ENCODE measurements at regions not wholly inside any gene's neighbourhood (a gene's known extent, or its start where the extent isn't known, plus 50 kb on each side); places are given as distances from the start of the nearest gene placed in this dataset.
"Not testable (repeated sequence)": the region's sequence is repeated elsewhere in the genome, so short reads cannot be mapped to it uniquely, and the experiment has no call there.

DNA sequence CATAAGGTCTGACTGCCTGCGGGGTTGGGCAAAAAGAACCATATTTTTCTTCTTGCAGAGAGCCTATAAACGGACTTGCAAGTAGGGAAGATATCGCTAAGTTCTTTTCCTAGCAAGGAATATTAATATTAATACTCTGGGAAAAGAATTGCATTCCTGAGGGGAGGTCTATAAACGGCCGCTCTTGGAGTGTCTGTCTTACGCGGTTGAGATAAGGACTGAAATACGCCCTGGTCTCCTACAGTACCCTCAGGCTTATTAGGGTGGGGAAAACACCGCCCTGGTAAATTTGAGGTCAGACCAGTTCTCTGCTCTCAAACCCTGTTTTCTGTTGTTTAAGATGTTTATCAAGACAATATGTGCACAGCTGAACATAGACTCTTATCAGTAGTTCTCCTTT, 349.3 kb downstream of the NAF1 start:
- TF ChIP-seq, protein P1, sequence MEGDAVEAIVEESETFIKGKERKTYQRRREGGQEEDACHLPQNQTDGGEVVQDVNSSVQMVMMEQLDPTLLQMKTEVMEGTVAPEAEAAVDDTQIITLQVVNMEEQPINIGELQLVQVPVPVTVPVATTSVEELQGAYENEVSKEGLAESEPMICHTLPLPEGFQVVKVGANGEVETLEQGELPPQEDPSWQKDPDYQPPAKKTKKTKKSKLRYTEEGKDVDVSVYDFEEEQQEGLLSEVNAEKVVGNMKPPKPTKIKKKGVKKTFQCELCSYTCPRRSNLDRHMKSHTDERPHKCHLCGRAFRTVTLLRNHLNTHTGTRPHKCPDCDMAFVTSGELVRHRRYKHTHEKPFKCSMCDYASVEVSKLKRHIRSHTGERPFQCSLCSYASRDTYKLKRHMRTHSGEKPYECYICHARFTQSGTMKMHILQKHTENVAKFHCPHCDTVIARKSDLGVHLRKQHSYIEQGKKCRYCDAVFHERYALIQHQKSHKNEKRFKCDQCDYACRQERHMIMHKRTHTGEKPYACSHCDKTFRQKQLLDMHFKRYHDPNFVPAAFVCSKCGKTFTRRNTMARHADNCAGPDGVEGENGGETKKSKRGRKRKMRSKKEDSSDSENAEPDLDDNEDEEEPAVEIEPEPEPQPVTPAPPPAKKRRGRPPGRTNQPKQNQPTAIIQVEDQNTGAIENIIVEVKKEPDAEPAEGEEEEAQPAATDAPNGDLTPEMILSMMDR (IDR thresholded peaks at IDR 0.05) = not testable (repeated sequence)
- TF ChIP-seq POLR2A (IDR thresholded peaks at IDR 0.05); POLR2AphosphoS5 (IDR thresholded peaks at IDR 0.05; ENCODE audit: insufficient read depth in 1 of 2, low read depth in 1 of 2): not testable (repeated sequence)

Measured in vagina (tissue), 2 donors.